Fibroblast of lung (primary cell): ENCODE measurements at regions not wholly inside any gene's neighbourhood (a gene's known extent, or its start where the extent isn't known, plus 50 kb on each side); places are given as distances from the start of the nearest gene placed in this dataset.

ENCODE experiments used
- EZH2 ChIP-seq: IDR thresholded peaks from 2 replicates; pipeline ENCODE4 v1.5.1; 2012; ENCODE audit warnings: low read length, control low read depth, mild to moderate bottlenecking; ENCODE audit errors: missing control alignments
- TF ChIP-seq, protein P1 (sequence below), 2 donors: IDR thresholded peaks in 1 of 2; conservative IDR thresholded peaks in 1 of 2; 1 replicate in 1 of 2; 2 replicates in 1 of 2; pipeline ENCODE4 v1.5.1; 2011 to 2012; ENCODE audit warnings: low read length in 2 of 2, control low read depth in 1 of 2, inconsistent platforms in 1 of 2, low read depth in 1 of 2, mild to moderate bottlenecking in 1 of 2

DNA sequence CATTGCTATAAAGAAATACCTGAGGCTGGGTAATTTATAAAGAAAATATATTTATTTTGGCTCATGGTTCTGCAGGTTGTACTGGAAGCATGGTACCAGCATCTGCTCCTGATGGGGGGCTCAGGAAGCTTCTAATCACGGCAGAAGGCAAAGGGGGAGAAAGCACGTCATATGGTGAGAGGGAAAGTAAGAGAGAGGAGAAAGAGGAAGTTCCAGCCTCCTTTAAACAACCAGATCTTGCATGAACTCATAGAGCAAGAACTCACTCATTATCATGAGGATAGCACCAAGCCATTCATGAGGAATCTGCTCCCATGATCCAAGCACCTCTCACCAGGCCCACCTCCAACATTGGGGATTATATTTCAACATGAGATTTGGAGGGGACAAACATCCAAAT lies 125.0 kb upstream of the GRPR start:
- TF ChIP-seq, protein P1, sequence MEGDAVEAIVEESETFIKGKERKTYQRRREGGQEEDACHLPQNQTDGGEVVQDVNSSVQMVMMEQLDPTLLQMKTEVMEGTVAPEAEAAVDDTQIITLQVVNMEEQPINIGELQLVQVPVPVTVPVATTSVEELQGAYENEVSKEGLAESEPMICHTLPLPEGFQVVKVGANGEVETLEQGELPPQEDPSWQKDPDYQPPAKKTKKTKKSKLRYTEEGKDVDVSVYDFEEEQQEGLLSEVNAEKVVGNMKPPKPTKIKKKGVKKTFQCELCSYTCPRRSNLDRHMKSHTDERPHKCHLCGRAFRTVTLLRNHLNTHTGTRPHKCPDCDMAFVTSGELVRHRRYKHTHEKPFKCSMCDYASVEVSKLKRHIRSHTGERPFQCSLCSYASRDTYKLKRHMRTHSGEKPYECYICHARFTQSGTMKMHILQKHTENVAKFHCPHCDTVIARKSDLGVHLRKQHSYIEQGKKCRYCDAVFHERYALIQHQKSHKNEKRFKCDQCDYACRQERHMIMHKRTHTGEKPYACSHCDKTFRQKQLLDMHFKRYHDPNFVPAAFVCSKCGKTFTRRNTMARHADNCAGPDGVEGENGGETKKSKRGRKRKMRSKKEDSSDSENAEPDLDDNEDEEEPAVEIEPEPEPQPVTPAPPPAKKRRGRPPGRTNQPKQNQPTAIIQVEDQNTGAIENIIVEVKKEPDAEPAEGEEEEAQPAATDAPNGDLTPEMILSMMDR (conservative IDR thresholded peaks at IDR 0.05 in 1 of 2, IDR thresholded peaks at IDR 0.05 in 1 of 2; ENCODE audit: low read depth in 1 of 2, low read length in 2 of 2): no peak
- TF ChIP-seq EZH2: no peak
